SK-N-MC (cell line): ENCODE measurements at regions not wholly inside any gene's neighbourhood (a gene's known extent, or its start where the extent isn't known, plus 50 kb on each side); places are given as distances from the start of the nearest gene placed in this dataset.

ENCODE experiments used
- EZH2 ChIP-seq: fragments of 200-600 bp; sonication (generic); IDR thresholded peaks from one replicate; pipeline ENCODE4 v1.6.1; 2017; ENCODE audit warnings: antibody characterized with exemption
- FOXP2 ChIP-seq: optimal IDR thresholded peaks from 2 replicates; pipeline ENCODE3; 2011; ENCODE audit warnings: mild to moderate bottlenecking, moderate library complexity; ENCODE audit not compliant: insufficient read depth; ENCODE audit errors: extremely low read length, control extremely low read depth
- POLR2AphosphoS5 ChIP-seq: IDR thresholded peaks from 2 replicates; pipeline ENCODE4 v1.6.1; 2012; ENCODE audit warnings: mild to moderate bottlenecking, low read depth, low read length, borderline replicate concordance

GRCh38 chr4:41856797-41857196 is 78.4 kb upstream of the TMEM33 start:
- TF ChIP-seq FOXP2, result no peak
- TF ChIP-seq EZH2, result no peak
- no peak for TF ChIP-seq POLR2AphosphoS5
